Activated naive CD4-positive, alpha-beta T cell treated with anti-CD3 and anti-CD28 coated beads for 36 hours (primary cell): ENCODE measurements at regions not wholly inside any gene's neighbourhood (a gene's known extent, or its start where the extent isn't known, plus 50 kb on each side); places are given as distances from the start of the nearest gene placed in this dataset.

Source experiments
- CTCF ChIA-PET: fragments of 350-600 bp; sonication (Branson Sonifier 250); formaldehyde crosslinking; loops from one replicate; lab custom pipeline; 2021; ENCODE audit warnings: antibody characterized with exemption; lab: Charles Lee
- DNase-seq: peaks from one replicate; pipeline ENCODE4 v3.0.0-alpha.2; 2020
- H3K27ac Mint-ChIP-seq: one replicate; pipeline ENCODE4 v1.8.0; 2021; ENCODE audit warnings: mild to moderate bottlenecking, mixed read lengths
- H3K27me3 Mint-ChIP-seq: one replicate; pipeline ENCODE4 v1.8.0; 2021; ENCODE audit warnings: low read depth, mixed read lengths
- H3K36me3 Mint-ChIP-seq: one replicate; pipeline ENCODE4 v1.8.0; 2021; ENCODE audit warnings: low read depth, mixed read lengths
- H3K4me1 Mint-ChIP-seq: one replicate; pipeline ENCODE4 v1.8.0; 2021; ENCODE audit warnings: low read depth, mixed read lengths
- H3K4me3 Mint-ChIP-seq: one replicate; pipeline ENCODE4 v1.8.0; 2021; ENCODE audit warnings: mild to moderate bottlenecking, moderate library complexity, mixed read lengths
- H3K9me3 Mint-ChIP-seq: one replicate; pipeline ENCODE4 v1.8.0; 2021; ENCODE audit warnings: mixed read lengths
- intact Hi-C: fragments of 100-400 bp; cut with micrococcal nuclease; formaldehyde crosslinking; loops from one replicate; pipeline ENCODE4 v1.15.1; 2023

- no peak overlapping the region for H3K4me3 Mint-ChIP-seq
- H3K36me3 Mint-ChIP-seq, result no peaks in the 10 kb centered on the region
- CTCF ChIA-PET, result interaction anchor here (0.6 to 3.2 kb wide), 19 partner anchors 12 to 514 kb away, joined by 3 to 37 read pairs (median 3); partner anchors contain the start of gene CCBE1
- intact Hi-C loops, result loop anchor here (1.0 kb wide), 5 partner anchors 40 to 515 kb away; partner anchors contain the start of gene CCBE1
- no peaks in the 10 kb centered on the region for H3K9me3 Mint-ChIP-seq
- peaks cover 2% of the 10 kb centered on the region for H3K27me3 Mint-ChIP-seq
- no peak overlapping the region for H3K27ac Mint-ChIP-seq
- no peaks in the 10 kb centered on the region for H3K4me1 Mint-ChIP-seq
- no peak for DNase-seq
Measured at GRCh38 chr18:59822612-59823550, 76.9 kb upstream of the PMAIP1 start.

GRCh38 chr18:59821983-59822382, 77.8 kb upstream of the PMAIP1 start:
- intact Hi-C loops, result no loop called here
- DNase-seq, result no peak
- H3K4me1 Mint-ChIP-seq, result no peaks in the 10 kb centered on the region
- no peak overlapping the region for H3K27ac Mint-ChIP-seq
- no peaks in the 10 kb centered on the region for H3K9me3 Mint-ChIP-seq
- no peaks in the 10 kb centered on the region for H3K36me3 Mint-ChIP-seq
- H3K4me3 Mint-ChIP-seq, result no peak overlapping the region
- CTCF ChIA-PET, result interaction anchor here (0.6 to 3.2 kb wide), 5 partner anchors 22 to 363 kb away, joined by 3 to 37 read pairs (median 3); no protein-coding TSS in a partner anchor
- H3K27me3 Mint-ChIP-seq, result peaks cover 2% of the 10 kb centered on the region

GRCh38 chr18:59820663-59821062, 79.1 kb upstream of the PMAIP1 start:
- CTCF ChIA-PET, result interaction anchor here (1.0 kb wide), 1 partner anchor 362 kb away, joined by 3 read pairs; no protein-coding TSS in a partner anchor
- no peaks in the 10 kb centered on the region for H3K36me3 Mint-ChIP-seq
- peaks cover 2% of the 10 kb centered on the region for H3K27me3 Mint-ChIP-seq
- no peak overlapping the region for H3K27ac Mint-ChIP-seq
- no peak overlapping the region for H3K4me3 Mint-ChIP-seq
- H3K9me3 Mint-ChIP-seq, result no peaks in the 10 kb centered on the region
- DNase-seq, result no peak
- H3K4me1 Mint-ChIP-seq, result no peaks in the 10 kb centered on the region
- intact Hi-C loops, result no loop called here

GRCh38 chr18:59818769-59819168, 81.0 kb upstream of the PMAIP1 start:
- CTCF ChIA-PET, result no interaction called here
- intact Hi-C loops, result no loop called here
- Mint-ChIP-seq H3K4me3 (no peak overlapping the region), H3K36me3 (no peaks in the 10 kb centered on the region), H3K4me1 (no peaks in the 10 kb centered on the region), H3K27ac (no peak overlapping the region), H3K27me3 (peaks cover 3% of the 10 kb centered on the region), H3K9me3 (no peaks in the 10 kb centered on the region)
- no peak for DNase-seq

GRCh38 chr18:59814891-59815290, 84.9 kb upstream of the PMAIP1 start:
- no peak for DNase-seq
- no peaks in the 10 kb centered on the region for H3K9me3 Mint-ChIP-seq
- H3K4me3 Mint-ChIP-seq, result no peak overlapping the region
- H3K27me3 Mint-ChIP-seq, result peaks cover 12% of the 10 kb centered on the region
- no peaks in the 10 kb centered on the region for H3K36me3 Mint-ChIP-seq
- CTCF ChIA-PET, result interaction anchor here (0.7 kb wide), 1 partner anchor 1927 kb away, joined by 3 read pairs; no protein-coding TSS in a partner anchor
- intact Hi-C loops, result no loop called here
- no peaks in the 10 kb centered on the region for H3K4me1 Mint-ChIP-seq
- no peak overlapping the region for H3K27ac Mint-ChIP-seq

GRCh38 chr18:59813942-59814341, 85.9 kb upstream of the PMAIP1 start:
- intact Hi-C loops, result no loop called here
- CTCF ChIA-PET, result no interaction called here
- no peaks in the 10 kb centered on the region for H3K36me3 Mint-ChIP-seq
- H3K9me3 Mint-ChIP-seq, result no peaks in the 10 kb centered on the region
- DNase-seq, result no peak
- H3K27me3 Mint-ChIP-seq, result peaks cover 14% of the 10 kb centered on the region
- no peak overlapping the region for H3K27ac Mint-ChIP-seq
- H3K4me3 Mint-ChIP-seq, result no peak overlapping the region
- H3K4me1 Mint-ChIP-seq, result no peaks in the 10 kb centered on the region

GRCh38 chr18:59810735-59811520, 88.9 kb upstream of the PMAIP1 start:
- Mint-ChIP-seq H3K4me3 (no peak overlapping the region), H3K9me3 (no peaks in the 10 kb centered on the region), H3K36me3 (no peaks in the 10 kb centered on the region), H3K27me3 (peaks cover 14% of the 10 kb centered on the region), H3K27ac (no peak overlapping the region), H3K4me1 (no peaks in the 10 kb centered on the region)
- CTCF ChIA-PET, result interaction anchor here (0.6 to 1.7 kb wide), 2 partner anchors 13 to 29 kb away, joined by 4 to 11 read pairs; no protein-coding TSS in a partner anchor
- no peak for DNase-seq
- intact Hi-C loops, result no loop called here

- Mint-ChIP-seq H3K36me3 (no peaks in the 10 kb centered on the region), H3K4me1 (no peaks in the 10 kb centered on the region), H3K9me3 (no peaks in the 10 kb centered on the region), H3K27ac (no peak overlapping the region), H3K27me3 (peaks cover 14% of the 10 kb centered on the region), H3K4me3 (no peak overlapping the region)
- DNase-seq, result no peak
- intact Hi-C loops, result no loop called here
- CTCF ChIA-PET, result no interaction called here
Measured at GRCh38 chr18:59810183-59810582, 89.6 kb upstream of the PMAIP1 start.

- peaks cover 3% of the 10 kb centered on the region for H3K27me3 Mint-ChIP-seq
- H3K9me3 Mint-ChIP-seq, result no peaks in the 10 kb centered on the region
- peaks cover 3% of the 10 kb centered on the region for H3K4me1 Mint-ChIP-seq
- no peak overlapping the region for H3K4me3 Mint-ChIP-seq
- H3K27ac Mint-ChIP-seq, result no peak overlapping the region
- intact Hi-C loops, result no loop called here
- DNase-seq, result no peak
- no peaks in the 10 kb centered on the region for H3K36me3 Mint-ChIP-seq
- CTCF ChIA-PET, result no interaction called here
Measured at GRCh38 chr18:59802031-59802430, 97.8 kb upstream of the PMAIP1 start.

GRCh38 chr18:59801576-59801975, 98.2 kb upstream of the PMAIP1 start:
- Mint-ChIP-seq H3K27me3 (peaks cover 3% of the 10 kb centered on the region), H3K4me3 (no peak overlapping the region), H3K36me3 (no peaks in the 10 kb centered on the region), H3K27ac (no peak overlapping the region), H3K9me3 (no peaks in the 10 kb centered on the region), H3K4me1 (peaks cover 3% of the 10 kb centered on the region)
- CTCF ChIA-PET, result interaction anchor here (0.7 kb wide), 1 partner anchor 489 kb away, joined by 3 read pairs; no protein-coding TSS in a partner anchor
- no peak for DNase-seq
- intact Hi-C loops, result no loop called here

GRCh38 chr18:59800897-59801296, 98.9 kb upstream of the PMAIP1 start:
- no peak for DNase-seq
- Mint-ChIP-seq H3K27ac (no peak overlapping the region), H3K27me3 (peaks cover 3% of the 10 kb centered on the region), H3K36me3 (no peaks in the 10 kb centered on the region), H3K4me3 (no peak overlapping the region), H3K4me1 (peaks cover 3% of the 10 kb centered on the region), H3K9me3 (no peaks in the 10 kb centered on the region)
- CTCF ChIA-PET, result interaction anchor here (0.7 to 1.4 kb wide), 3 partner anchors 22 to 345 kb away, joined by 3 to 7 read pairs (median 7); no protein-coding TSS in a partner anchor
- intact Hi-C loops, result no loop called here

GRCh38 chr18:59799383-59800015, 100.3 kb upstream of the PMAIP1 start:
- Mint-ChIP-seq H3K36me3 (no peaks in the 10 kb centered on the region), H3K27ac (no peak overlapping the region), H3K4me1 (peaks cover 3% of the 10 kb centered on the region), H3K27me3 (peaks cover 3% of the 10 kb centered on the region), H3K9me3 (no peaks in the 10 kb centered on the region), H3K4me3 (no peak overlapping the region)
- CTCF ChIA-PET, result interaction anchor here (0.6 kb wide), 1 partner anchor 23 kb away, joined by 3 read pairs; no protein-coding TSS in a partner anchor
- intact Hi-C loops, result no loop called here
- no peak for DNase-seq
